ENCODE measurements at regions not wholly inside any gene's neighbourhood (a gene's known extent, or its start where the extent isn't known, plus 50 kb on each side); places are given as distances from the start of the nearest gene placed in this dataset.

GRCh38 chr16:11447272-11447671 lies 102.0 kb downstream of the RMI2 start:
- DNase-seq, result no peak

DNA sequence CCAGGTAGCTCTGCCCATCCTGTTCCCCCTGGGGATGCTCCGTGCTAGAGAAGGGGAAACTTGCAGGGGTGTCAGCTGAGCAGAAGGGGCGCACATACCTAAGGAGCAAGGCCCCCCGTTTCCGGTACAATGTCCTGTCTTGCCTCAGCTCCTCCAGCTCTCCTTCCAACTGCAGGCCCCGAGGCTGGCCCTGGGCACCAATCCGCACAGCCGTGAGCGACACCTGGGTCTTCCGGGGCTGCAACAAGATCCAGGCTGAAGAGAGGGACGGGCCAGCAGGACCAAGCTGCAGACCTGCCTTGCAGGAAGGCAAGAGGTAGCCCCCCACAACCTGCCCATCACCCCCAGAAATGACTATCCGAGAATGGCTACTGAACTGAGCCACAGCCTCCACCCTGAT lies 102.6 kb downstream of the RMI2 start:
- no peak for DNase-seq

DNA sequence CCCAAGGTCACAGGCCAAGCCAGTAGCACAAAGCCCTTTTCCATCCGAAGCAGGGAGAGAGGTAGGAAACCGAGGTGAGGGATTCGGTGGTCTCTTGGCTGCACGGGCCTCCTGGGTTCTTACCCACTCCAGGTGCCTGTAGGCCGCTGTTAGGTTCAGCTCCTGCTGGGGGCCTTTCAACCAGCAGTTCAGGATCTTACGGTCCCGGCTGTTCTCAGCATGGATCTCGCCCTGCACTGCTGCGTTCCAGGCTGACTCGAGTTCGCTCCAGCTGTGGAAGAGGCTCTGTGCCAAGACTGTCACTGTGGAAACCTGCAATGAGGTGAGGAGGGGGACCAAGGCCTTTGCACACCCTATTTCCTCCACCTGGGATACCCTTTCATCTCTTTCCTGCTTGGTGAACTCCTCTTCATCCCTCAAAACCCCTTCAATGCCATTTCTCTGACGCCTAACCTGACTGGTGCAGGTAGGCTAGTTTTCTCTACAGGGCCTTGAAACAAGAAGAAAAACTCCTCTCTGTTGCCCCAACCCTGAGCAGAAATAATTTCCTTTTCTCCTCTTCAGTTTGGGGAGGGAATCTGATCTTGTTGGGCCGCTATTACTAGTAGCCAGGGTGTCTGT lies 103.6 kb downstream of the RMI2 start:
- DNase-seq, result no peak

- DNase-seq, result no peak
Measured at GRCh38 chr16:11449716-11450115, 104.5 kb downstream of the RMI2 start.

DNA sequence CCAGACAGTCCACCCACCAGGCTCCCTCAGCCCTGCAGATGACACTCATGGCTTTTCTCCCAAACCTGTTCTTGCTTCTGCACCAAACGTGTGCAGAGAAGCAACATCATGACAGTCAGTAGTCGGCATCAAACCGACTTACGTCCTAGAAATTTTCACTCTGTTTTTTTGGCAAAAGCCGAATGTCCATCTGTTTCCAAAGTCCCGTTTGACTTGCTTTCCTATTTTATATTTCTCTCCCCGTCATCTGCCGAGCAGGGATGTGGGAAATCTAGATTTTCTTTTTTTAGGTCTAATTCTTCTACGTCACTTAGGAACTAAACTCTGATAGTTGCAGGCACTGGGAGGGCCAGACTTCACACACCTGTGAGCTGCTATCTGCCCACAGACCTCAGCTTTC lies 104.9 kb downstream of the RMI2 start:
- no peak for DNase-seq

- no peak for DNase-seq
Measured at GRCh38 chr16:11452298-11452697, 107.0 kb downstream of the RMI2 start.

DNA sequence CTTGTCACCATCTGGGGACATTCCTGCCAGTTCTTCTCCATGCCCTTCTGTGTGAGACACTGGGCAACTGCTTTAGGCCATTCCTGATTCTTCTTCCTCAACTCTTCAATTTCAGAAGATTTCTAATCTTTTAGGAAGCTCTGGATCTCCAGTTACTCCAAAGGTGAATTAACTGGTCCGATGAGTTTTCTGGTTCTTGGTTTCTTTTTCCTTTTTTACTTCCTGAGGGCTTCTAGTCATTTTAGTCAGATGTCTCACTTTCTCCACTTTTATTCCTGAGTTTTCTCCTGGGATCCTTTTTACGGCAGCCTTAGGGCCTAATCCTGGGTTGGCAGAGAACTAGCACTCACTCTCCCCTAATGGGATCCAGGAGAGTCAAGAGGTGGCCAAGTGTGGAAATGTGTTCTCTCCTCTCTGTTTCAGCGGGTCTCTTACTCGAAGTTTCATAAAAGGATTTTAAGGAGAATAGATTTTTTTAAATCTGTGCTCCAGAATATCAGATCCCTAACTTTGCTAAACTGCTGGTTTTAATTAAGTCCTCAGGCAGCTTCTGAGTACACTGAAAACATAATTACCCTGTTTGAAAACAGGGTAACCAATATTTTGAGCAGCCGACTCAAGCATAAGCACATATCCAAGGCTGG lies 107.6 kb downstream of the RMI2 start:
- no peak for DNase-seq

DNA sequence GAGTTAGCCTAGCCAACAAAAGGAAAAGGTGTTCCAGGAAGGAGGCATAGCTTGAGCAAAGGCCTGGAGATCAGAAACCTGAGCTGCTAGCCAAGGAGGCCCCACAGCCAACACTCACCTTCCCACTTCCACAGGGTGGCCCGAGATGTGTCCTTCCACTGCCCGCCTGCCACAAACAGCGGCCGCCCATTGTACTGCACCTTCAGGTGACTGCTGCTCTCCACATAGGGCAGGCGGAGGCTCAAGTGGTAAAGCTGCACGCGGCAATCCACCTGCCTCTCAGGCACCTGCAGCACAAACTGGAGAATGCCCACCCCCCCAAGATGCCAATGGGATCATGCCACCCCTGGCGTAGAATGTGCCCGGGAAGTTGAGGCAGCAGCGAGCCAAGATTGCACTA lies 111.5 kb downstream of the RMI2 start:
- no peak for DNase-seq

GRCh38 chr16:11459722-11460121 lies 114.5 kb downstream of the RMI2 start:
- no peak for DNase-seq

DNA sequence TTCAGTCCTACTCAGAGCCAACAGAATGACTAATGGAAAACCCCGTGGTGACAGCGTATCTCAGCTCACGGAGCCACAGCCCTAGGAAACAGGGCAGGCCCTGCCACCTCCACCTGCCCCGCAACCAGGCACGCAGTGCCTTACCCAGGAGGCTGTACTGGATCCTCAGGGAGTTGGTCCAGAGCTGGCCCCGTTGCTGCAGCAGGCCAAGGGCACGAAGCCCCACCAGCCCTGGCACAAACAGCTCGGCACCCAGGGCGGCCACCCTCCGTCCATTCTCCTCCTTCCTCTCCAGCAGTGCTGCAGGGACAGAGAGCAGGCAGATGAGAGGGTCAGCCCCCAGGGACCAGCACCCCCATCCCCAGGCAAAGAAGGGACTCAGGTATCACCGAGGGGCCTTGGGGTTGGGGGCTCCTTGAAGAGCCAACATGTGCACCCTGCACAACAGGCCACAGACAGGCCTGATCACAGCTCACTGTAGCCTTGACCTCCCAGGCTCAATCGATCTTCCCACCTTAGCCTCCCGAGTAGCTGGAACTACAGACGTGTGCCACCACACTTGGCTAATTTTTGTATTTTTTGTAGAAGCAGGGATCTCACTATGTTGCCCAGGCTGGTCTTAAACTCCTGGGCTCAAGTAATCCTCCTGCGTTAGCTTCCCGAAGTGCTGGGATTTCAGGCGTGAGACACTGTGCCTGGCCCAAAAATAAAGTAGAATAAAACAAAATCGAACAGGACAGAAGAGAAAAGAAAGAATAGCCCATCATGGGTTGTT lies 115.7 kb downstream of the RMI2 start:
- no peak for DNase-seq

GRCh38 chr16:11461595-11461990 lies 116.3 kb downstream of the RMI2 start:
- no peak for DNase-seq

DNA sequence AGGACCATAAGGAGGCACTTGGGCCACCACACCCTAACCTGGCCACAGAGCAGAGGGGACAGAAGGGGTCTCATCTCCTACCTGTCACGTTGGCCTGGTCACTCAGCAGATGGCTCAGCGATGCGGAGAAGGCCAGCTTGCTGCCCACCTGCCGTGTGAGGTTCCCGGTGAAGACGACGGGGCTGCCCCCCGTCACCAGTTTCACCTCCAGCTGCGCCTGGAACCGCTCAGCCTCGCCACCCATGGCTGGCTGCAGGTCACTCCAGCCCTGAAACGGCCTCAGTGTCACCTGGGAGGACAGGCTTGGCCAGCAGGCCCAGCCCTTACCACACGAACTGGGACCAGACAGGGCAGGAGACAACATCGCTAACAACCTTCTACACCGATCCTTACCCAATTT lies 116.8 kb downstream of the RMI2 start:
- no peak for DNase-seq

DNA sequence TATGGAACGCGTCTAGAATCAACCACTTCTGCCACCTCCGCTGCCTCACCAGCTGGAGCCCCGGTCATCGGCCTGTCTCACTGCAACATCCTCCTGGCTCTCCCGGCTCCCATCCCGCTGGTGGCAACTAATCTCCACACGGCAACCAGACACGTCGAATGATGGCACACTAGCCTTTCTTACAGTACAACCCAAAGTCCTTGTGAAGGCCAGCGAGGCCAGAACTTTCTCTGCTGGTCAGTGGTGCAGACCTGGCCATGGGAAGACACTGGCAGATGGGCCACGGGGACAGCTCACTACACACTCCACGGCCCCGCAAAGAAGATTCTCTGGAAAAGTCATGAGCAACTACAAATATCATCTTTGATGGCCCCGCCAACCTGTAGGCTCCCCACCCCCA lies 117.6 kb downstream of the RMI2 start:
- DNase-seq, result no peak

GRCh38 chr16:11464241-11464640 lies 119.0 kb downstream of the RMI2 start:
- no peak for DNase-seq

DNA sequence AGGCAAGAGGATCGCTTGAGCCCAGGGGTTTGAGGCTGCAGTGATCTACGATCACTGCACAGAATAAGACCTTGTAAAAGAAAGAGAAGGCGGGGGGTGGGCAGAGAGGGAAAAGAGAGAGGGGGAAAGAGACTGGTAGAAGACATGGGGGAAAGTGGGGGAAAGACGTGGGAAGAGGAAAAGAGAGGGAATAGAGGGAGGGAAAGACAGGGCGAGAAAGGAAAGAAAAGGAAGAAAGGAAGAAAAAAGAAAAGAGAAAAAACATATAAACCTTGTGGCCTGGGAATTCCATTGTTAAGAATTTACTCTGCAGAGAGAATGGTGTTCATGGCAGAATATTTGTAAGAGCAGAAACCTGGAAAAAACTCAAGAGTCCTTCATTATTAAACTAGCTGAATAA lies 120.4 kb downstream of the RMI2 start:
- DNase-seq, result no peak

DNA sequence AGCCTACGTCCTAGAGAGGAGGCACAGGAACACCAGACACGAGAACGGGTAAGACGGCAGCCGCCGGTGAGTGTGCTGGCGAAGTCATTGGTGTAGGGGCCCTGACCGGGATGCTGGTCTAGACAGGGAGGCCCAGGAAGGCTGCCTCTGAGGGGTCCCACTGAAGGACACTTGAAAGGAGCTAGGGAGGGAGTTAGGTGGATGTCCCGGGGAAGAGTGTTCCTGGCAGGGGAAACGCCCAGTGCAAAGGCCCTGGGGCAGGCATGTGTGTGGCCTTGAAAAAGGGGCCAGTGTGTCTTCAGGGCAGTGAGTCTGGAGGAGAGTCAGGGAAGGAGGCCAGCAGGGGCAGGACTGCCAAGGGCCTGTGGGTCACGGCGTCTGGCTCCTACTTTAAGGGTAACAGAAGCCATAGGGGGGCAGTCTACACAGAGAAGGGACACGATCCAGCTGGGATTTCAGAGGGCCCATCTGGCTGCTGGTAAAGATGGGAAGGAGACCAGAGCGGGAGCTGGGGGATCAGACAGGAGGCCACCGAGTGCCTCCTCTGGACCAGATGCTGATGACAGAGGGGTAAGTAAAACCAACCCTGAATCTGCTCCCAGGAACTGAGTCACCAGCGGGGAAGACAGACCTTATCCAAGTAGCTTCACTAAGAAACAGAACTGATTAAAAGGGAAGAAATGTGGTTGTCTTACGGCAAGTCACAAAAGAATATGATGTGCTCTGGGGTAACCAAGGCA lies 115.9 kb downstream of the LITAF start:
- peak in 1 of 2 experiments; percentile 25 for DNase-seq

DNA sequence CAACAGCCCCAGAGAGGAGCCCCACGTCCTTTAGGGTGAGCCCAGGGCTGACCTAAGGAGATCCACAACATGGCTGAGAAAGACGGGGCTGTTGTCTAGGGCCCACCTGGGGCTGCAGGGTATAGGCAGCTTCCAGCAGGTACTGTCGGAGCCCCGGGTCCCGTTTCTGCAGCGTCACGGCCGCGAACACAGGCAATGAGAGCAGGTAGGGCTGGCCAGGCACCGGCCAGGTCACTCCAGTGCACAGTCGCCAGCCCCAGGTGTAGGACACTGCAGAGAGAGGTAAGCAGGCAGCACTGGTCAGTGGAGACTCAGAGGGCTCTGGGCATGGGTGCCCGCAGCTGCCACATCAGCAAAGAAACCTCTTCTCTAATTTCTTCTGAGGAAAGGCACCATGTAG lies 115.2 kb downstream of the LITAF start:
- DNase-seq, result no peak

GRCh38 chr16:11472410-11472809 lies 114.3 kb downstream of the LITAF start:
- no peak for DNase-seq

- no peak for DNase-seq
Measured at GRCh38 chr16:11472851-11473250, 113.9 kb downstream of the LITAF start.

DNA sequence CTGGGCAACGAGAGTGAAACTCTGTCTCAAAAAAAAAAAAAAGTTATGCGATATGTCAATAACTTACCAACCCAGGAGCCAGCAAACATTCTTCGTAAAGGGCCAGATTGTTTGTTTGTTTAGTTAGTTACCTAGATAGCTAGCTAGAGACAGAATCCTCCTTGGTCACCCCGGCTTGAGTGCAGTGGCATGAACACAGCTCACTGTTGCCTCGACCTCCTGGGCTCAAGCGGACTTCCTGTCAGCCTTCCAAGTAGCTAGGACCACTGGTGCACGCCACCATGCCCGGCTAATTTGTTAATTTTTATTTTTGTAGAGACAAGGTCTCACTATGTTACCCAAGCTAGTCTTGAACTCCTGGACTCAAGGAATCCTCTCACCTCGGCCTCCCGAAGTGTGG lies 113.0 kb downstream of the LITAF start:
- no peak for DNase-seq

GRCh38 chr16:11474617-11475291 lies 112.0 kb downstream of the LITAF start:
- DNase-seq, result no peak

- DNase-seq, result no peak
Measured at GRCh38 chr16:11475896-11476630, 110.7 kb downstream of the LITAF start.
